ENCODE measurements at regions not wholly inside any gene's neighbourhood (a gene's known extent, or its start where the extent isn't known, plus 50 kb on each side); places are given as distances from the start of the nearest gene placed in this dataset.
A peak's percentile ranks its signal among the peaks of the same experiment; 100 is the strongest.

DNA sequence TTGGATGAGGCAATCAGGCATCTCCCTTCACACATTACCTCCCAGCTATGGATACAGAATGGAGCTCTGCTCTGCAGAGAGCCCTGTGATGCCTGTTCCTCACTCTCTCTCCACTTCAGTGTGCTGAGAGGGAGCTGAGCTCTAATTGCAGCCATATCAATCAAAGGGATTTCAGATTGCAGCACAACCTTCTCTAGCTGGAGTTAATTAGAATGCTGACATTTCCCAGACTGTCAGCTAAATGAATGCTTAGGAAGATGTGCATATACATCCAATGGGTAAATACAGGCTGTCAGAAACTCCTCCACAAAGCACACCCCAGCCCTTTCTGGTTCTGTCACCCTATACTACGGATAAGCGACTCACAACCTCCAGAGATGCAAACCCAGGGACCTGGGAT lies 402.6 kb downstream of the EIPR1 start:
- no peak for ATAC-seq

DNA sequence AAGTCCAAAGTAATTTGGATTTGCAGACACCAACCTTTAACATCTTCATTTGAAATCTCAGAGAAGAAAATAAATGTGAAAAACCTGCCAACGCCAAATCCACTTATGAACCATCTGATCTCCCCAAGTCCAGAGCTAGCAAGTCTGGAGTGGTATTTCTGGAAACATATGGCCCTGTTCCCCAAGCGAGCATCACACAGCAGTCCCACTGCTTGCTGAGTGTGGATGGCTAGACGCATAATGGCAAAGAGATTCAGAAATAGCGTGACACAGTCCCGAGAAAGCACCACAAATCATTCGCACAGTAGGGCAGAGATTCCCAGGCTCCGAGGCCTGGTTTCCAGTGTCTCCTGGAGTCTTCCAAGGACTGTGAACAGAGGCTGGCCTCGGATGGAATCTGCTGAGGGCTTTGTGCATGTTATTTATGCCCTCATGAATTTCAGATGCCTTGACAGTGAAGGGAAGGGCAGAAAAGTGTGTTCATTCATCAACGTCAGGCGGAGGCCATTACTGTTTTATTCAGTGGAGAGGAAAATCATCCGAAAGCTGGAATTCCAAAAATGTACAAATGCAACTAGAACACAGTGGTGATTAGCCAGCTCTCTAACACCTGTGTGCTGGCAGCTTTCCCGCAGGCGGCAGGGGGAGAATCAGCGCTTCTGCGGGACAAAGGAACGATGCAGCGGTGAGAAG lies 417.0 kb downstream of the EIPR1 start:
- ATAC-seq = no peak

DNA sequence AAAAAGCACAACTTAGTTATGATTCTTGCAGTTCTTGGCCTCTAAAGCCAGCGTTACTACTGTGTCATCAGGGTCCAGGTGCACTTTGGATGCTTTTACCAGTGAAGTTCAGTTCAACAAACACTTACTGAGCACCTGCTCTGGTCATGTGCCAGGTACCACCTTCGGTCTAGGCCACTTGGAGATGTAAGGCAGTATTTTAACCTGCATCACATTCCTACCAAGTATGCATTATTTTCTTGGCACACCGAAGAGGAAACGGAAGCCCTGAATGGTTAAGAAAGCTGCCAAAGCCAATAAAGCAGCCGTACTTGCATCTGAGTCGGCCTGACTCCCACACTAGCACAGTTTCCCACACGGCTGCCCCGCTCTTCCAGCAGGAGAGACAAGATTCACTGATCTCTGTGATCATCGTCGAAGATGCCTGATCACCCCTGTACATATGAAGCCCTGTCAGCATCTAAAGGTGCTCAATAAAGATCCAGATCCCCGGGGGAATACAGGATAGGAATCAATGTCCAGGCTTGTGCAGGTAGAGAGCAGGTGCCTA lies 427.1 kb downstream of the EIPR1 start:
- ATAC-seq = no peak

DNA sequence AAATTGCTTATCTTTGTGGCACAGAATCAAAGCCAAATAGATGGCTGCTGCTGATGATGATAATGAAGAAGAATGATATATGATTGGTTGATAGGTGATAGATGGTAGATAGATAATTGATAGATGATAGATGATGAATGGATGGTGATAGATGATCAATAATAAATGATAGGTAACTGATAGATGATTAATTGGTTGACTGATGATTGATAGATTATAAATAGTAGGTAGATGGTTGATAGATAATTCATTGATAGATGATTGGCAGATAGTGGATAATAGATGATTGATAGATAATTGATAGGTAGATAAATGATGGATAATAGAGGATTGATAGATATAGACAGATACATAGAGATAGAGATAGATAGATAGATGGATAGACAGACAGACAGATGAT lies 430.2 kb downstream of the EIPR1 start:
- no peak for ATAC-seq

DNA sequence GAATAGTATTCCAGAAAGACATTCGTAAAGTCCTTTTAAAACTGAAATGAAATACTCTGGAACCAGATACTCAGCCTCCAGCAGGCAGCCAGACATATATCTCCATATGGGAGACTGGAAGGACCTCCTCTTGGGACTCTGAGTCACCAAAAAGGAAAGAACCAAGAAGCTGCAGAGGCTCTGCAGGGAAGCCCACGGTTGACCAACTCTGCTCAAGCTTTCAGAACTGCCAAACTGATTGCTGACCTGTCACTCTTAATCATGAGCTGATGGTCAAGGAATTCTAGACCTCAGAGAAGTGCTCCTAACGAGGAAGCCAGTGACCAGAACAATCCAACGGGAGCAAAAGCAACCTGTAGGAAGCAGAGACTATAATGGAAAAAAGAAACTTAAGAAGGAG lies 434.7 kb downstream of the EIPR1 start:
- no peak for ATAC-seq

DNA sequence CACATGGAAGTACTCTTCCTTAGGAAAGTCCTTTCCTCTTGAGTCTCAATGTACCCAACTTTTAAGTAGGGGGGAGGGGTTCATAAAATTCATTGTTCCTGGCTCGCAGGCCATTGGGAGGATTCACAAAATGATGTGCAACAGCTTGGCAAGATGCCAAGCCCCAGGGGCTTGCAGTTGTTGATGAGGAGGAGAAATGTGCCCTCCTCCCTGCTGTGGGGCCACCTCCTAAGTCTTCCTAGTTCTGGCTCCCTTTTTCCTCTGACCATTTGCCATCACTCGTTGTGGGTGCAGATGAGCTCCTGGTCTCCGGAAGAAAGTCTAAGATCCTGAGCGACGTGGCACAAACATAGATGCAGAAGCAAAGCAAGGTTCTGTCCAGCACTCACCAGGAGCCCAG lies 435.4 kb downstream of the EIPR1 start:
- ATAC-seq = no peak

DNA sequence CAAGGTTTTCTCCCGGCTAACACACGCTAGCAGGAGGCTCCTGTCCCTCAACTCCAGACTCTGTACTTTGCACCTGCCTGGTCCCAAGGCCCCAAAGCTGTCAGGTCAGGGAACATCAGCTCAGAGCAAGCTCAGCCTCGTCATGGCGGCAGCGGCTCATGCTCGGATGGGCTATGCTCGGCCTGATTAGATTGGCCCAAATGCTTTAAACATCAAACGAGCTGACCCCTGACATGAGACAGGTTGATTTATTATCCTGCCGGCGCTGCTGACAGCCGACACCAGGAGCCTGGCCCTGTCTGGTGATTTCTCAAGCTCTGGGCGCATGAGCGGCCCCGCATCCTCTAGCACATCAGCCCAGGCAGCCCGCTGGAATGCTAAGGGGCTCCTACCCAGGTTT lies 436.4 kb downstream of the EIPR1 start:
- no peak for ATAC-seq

DNA sequence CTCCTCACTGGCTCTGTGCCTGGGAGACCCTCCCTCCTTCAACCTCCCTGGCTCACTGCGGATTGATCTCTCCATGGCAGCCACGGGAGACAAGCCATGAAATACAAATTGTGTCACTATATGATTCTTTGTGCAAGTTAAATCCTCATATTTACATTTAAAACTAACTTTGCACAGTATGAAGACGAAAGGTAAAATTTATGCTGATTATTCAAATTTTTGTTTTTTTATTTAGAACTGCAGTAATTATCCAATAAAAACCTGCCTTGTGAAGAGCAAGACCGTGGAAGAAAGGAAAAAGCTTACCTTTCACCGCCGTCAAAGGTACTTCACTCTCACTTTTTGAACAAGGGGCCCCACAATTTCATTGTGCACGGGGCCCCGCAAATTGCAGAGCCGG lies 436.9 kb downstream of the EIPR1 start:
- no peak for ATAC-seq

DNA sequence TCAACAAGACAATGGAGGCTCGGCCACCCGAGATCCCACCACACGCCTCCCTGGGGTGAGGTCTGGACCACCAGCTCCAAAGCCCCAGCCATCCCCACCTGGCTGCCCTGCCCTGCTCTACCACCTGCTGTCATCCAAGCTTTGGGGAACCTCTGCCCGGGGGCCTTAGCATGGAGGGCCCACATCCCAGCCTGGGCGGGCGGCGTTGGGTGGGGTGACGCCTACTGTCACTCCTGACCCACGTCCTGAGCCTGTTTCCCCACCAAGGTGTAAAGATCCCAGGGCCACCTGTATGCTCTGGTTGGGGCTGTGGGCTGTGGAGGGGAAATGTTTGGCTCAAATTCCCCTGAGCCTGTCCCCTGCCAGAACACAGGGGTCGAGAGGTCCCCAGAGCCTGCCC lies 437.6 kb downstream of the EIPR1 start:
- ATAC-seq = no peak

DNA sequence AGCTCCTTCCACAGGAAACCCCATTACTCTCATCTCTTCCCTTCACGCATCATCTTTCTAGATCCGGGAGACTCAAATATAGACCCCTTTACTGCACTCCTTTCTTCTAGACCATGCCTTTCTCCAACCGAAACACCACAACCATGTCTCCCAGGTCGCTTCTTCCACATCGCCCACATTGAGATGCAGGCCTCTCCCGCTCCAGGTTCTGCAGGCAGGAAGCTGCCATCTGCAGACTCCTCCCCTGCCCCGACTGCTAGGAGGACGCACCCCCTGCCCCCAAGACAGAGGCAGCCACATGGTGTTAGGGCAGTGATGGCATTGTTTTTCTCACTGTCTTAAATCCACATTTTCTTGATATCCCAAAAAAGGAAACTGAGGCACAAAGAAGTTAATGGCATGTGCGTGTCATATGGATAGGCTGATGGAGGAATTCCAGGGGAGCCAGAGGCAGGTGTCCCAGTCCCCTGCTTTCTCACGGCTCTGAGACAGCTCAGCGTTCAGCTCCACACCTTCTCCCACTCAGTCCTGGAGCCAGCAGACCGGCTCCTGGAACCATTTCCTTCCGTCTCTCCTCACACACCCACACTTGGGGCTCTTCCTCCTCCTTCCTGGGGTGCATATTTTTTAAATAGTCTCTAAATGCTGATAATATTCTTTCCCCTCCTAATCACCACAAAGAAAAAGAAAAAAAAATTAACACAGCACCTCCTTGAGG lies 438.4 kb downstream of the EIPR1 start:
- no peak for ATAC-seq

DNA sequence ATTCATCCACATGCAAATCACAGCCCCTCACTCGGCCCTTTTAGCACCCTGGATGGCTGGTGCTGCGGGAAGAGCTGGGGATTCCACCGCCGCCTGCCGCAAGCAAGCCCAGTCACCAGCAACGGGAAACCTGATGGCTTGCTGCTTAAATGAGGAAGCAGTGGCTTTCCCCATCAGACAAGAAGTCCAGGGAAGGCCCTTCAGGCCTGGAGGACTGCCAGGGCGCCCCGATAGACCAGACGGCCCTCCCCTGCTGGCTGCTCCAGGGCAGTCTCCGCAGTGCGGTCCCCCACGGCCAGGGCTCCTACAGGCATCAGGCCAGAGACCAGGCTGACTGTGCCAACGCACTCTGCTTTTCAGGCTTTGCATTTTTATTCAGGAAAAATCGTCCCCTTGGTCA lies 439.1 kb downstream of the EIPR1 start:
- no peak for ATAC-seq

DNA sequence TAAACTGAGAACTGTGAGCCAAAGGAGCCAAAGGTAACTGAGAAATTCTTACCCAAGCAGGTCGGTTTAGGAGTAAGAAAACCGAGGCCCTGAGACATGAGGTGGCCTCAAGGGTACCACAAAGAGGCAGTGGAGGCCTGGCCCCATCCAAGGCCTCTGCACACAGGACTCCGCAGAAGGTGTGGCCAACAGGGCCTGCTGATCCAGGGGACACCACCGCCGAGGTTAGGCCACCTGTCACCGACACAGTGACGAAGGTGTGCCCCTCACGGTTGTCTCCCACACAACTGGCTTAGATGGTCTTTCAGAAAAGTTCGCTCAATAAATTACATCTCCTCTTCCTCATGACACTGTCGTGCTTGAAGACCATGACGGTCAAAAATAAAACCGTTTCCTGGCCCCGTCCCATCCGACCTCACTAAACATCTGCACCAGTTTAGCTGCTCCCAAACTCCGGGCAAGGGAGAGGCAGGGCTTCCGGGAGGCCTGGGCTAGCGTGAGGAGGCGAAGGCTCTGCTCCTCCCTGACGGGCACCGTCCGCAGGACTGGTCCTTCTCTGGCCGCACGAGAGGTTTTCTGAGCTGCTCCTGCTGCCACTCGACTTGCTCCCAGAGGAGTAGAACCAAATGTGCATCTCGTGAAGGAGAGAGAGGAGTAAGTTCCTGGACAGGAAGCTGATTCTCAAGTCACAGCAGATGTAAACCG lies 442.0 kb downstream of the EIPR1 start:
- ATAC-seq = no peak

DNA sequence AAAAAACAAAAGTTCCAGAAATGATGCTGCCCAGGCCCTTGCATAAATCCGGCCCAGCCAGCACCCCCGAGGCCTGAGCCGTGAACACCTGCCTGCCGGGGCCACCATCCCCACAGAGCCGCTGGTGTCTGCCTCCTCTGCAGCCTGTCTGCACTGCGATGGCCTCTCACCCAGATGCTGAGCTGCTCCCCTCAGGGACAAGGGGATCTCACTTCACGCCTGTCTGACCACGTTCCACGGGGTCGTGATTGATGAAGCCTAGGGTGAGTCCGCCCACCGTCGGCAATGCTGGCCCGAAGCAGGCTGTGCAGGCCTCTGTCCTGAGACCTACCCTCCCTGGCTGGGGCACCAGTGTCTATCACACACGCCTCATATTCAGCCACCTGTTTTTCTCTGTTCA lies 444.2 kb downstream of the EIPR1 start:
- no peak for ATAC-seq

DNA sequence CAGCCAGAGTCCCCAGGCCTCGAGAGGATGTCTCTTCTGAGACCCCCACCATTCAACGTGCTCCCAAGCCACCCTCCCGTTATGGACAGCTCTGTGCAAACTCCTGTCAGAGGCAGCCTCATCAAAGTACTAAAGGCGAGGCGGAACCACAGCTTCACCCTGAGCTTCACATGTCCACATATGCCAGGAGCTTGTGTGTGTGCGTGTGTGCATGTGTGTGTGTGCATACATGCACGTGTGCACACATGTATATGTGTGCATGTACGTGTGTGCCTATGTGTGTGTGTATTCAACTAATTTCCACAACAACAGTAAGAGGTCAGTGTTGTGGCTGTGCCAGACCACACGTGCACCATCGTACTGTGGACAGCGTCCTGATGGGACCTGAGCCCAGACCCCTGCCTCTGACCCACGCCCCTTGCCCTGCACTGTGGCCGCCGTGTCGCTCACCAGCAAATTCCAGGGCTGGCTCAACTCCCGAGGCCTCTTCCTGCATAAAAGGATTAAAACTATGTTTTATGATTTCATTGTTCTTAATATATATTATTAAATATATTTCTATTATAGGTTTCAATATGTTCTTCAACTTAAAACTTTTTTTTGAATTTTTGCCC lies 444.8 kb downstream of the EIPR1 start:
- ATAC-seq = no peak

DNA sequence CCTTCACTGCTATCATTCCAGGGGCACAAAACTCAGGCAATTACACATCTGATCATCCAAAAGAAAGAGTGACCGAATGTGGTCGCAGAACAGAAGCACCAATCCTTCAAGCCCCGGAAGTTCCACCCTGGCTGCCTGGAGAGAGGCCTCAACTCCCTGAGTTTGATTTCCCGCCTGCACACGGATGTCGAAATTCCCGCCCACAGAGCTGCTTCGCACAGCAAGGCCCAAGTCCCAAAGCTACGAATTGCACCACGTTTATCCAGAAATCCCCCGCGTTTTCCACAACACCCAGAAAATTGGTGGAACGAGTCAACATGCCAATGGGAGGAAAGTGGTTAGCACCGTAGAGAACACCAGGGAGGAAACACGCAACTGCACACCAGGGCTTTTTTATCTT lies 445.4 kb downstream of the EIPR1 start:
- no peak for ATAC-seq

DNA sequence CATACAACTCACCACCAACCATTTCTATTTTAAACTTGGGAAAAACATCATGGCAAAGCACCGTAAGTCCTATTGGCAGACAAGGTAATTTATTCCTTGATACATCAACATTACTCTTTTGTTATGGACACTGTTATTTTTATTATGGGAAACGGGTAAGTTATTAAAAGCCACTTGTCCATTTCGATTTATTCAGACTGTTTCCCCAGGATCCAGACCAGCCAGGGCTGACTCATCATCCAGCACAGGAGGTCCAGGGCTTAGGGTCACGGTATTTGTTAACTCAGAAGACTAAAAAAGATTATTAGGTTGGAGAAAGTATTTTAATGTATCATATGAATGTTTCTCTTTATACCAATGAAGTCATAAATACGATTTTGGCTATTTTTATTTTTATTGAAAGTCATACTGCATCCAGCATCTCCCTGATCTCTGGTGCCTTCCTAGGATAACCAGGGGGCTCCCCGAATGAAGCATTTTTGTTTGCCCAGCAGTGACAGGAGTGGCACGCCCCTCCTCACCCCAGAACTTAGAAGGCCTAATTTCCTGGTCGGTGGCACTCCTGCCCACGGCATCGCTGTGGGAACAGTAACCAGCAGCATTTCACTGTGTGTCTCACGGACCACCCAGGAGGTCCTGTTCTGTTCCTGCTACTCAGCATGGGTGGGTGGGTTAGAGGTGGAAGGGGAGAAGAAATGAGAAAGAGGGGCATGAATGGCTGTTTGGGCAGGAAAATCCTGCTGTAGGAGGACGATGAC lies 446.1 kb downstream of the EIPR1 start:
- ATAC-seq = no peak

DNA sequence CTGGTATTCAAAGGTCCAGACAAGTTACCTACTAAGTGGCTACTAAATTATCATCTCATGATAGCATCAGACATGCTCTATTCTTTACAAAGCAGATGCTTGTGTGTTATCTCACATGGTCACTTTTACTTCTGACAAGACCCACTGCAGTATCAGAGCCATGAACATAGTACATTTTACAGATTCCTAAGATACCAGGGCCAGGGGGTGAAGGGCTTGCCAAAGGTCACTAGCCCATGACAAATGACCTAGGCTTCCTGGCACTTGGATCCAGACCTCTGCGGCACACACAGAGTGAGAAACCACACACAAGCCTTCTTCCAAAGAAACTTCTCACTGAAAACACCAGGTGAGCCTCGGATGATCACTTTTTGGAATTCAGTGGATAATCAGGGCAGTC lies 446.8 kb downstream of the EIPR1 start:
- ATAC-seq = no peak

DNA sequence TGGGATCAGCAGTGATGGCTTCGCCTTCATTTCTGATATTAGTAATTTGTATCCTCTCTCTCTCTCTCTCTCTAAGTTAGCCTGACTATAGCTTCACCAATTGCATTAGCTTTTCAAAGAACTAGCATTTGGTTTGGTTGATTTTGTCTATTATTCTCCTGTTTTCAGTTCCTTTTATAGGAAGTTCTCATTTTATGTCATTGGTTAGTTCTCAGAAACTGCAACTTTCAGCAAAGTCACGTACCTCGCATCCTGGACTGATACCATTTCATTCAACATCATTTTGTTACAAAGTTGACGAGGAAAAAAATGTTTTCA lies 450.8 kb downstream of the EIPR1 start:
- ATAC-seq = no peak

DNA sequence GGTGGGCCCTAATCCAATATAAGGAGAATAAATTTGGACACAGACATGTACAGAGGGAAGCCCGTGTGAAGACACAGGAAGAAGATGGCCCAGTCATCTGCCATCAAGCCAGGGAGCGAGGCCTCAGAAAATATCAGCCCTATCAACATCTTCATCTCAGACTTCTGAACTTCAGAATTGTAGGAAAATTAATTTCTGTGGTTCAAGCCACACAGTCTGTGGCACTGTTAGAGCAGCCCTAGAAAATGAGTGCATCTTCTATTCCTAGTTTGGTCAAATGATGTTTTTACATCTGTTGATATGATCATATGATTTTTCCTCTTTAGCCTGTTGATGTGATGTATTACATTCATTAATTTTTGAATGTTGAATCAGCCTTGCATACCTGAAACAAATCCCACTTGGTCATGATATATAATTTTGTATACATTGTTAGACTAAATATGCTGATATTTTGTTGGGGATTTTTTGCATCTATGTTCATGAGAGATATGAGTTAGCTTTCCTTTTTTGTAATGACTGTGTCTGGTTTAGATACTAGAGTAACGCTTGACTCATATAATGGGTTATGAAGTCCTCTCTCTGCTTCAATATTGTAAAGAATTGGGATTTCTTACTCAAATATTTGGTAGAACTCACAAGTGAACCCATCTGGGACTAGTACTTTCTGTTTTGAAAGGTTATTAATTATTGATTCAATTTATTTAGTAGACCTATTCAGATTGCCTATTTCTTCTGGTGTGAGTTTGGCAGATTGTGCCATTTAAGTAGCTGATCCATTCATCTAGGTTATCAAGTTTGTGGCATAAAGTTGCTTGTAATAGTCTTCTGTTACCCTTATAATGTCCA lies 451.4 kb downstream of the EIPR1 start:
- ATAC-seq = peak; percentile 21 to 43

DNA sequence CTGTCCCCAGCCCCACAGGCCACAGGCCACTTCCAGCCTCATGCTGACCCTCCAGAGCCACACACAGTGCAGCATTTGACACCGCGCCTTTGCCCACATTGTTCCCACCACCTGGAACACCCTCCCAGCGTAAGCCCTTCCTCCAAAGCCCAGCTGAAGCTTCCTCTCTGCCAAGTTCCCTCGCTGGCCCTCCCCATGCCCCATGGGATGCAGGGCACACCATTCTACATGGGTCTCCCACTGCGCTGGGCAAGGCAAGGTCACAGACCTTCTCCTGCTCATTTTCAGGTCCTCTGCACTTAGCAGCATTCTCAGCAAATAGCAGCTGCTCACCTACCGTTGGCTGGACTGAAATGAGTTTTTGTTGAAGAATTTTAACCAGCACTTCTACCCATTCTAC lies 455.5 kb downstream of the EIPR1 start:
- no peak for ATAC-seq

DNA sequence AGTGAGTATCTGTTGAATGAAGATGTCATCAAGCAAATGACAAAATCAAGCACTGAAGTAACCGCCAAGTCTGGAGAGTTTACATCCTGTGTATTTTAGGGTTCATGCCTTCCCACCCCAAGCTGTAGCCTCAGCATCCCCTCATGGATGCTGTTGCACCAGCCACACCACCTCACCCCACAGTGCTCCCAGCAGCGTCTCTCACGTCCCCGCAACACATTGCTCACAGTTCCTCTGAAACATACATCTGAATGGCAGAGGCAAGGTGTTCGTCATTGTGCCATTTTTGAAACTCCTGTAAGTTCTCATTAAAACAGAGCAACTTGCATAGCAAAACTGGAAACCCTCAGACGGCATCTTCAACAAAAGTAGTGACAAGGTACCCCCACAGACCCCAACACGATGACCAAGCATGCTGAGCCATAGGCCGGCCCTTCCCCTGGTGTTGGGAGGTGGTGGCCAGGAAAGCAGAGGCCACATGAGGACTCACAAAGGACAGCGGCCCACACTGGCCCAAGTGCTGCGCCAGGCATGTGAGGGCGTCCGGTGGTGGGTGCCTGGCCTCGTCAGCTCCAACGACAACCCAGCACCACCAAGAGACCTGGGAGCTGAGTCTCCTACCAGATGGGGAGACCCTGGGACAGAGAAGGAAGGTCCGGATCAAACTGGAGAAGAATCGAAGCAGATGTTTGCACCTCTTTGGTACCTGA lies 456.5 kb downstream of the EIPR1 start:
- ATAC-seq = no peak
